GM06990 (cell line): ENCODE measurements at regions not wholly inside any gene's neighbourhood (a gene's known extent, or its start where the extent isn't known, plus 50 kb on each side); places are given as distances from the start of the nearest gene placed in this dataset.

ENCODE experiments used
- DNase-seq: peaks from one replicate; pipeline ENCODE4 v3.0.0-alpha.2; 2011; ENCODE audit not compliant: insufficient read length; ENCODE audit errors: extremely low read depth
- H3K27me3 ChIP-seq: replicated peaks from 2 replicates; pipeline ENCODE4 v1.6.0; 2011; ENCODE audit warnings: low read length; ENCODE audit not compliant: control insufficient read depth, insufficient read depth
- H3K36me3 ChIP-seq: 2 replicates; pipeline ENCODE4 v1.5.1; 2011; ENCODE audit warnings: low read length; ENCODE audit not compliant: control insufficient read depth, insufficient read depth
- H3K4me3 ChIP-seq: replicated peaks from 2 replicates; pipeline ENCODE4 v1.5.1; 2011; ENCODE audit warnings: low read depth, mild to moderate bottlenecking, control low read depth, low read length
- CTCF ChIP-seq: IDR thresholded peaks from 2 replicates; pipeline ENCODE4 v1.5.1; 2011; ENCODE audit warnings: low read length, control low read depth, mild to moderate bottlenecking, inconsistent platforms; ENCODE audit not compliant: insufficient read depth, poor library complexity, severe bottlenecking

DNA sequence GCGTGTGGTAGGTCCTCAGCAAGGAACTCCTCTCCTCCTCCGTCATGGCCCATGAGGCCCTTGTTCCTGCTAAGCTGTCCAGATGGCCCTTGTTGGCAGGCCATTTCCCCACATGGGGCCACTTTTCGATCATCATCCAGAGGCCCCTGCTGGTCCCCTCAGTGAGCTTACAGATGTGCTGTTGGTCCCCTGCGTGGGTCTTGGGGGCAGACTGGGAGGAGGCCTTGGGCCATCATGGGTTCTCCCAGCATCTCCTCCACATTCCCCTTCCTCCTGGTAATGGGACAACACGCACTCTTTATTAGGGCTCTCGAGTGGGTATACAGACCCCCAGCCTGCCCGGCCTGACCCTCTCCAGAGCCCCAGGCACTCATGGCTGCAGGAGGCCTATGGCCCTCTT, 114.7 kb downstream of the BEGAIN start:
- no peak for TF ChIP-seq CTCF
- no peak overlapping the region for H3K4me3 ChIP-seq
- H3K27me3 ChIP-seq, result no peaks in the 10 kb centered on the region
- no peaks in the 10 kb centered on the region for H3K36me3 ChIP-seq
- no peak for DNase-seq

DNA sequence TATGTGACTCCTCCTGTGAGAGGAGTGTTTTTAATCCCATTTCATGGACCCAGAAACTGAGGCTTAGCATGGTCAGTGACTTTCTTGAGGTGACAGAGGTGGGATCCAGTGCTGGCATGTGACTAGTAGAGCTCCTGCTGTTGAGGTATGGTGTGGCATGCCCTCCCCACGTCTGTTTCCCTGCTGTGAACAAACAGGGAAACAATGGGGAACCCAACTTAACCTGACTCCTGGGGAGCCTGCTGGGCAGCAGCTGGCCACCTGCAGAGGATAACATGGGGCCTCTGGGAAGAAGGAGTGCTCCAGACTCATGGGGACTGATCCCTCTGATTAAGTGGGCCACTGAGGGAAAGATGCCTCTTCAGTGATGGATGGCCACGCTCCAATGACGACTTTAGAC, 114.0 kb downstream of the BEGAIN start:
- H3K4me3 ChIP-seq, result no peak overlapping the region
- H3K27me3 ChIP-seq, result no peaks in the 10 kb centered on the region
- DNase-seq, result no peak
- no peak for TF ChIP-seq CTCF
- H3K36me3 ChIP-seq, result no peaks in the 10 kb centered on the region

DNA sequence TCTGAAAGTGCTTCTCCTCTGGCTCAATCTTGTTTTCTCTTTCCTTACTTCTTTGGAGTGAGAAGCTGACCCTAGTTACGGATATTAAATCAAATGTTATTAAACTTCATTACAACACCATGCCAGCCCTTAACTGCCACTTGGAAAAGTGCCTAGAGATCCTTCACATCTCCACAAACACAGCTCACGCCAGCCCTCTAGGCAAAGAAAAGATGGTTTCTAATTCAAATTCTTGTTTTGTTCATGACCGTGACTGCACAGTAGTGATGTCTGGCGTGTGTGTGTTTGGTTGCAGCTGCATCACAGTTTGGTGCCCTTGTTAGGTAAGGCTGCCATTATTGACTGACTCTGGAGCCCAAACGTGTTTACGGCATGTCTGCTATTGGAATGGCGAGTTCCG, 113.0 kb downstream of the BEGAIN start:
- H3K36me3 ChIP-seq, result no peaks in the 10 kb centered on the region
- TF ChIP-seq CTCF, result no peak
- H3K27me3 ChIP-seq, result no peaks in the 10 kb centered on the region
- DNase-seq, result no peak
- no peak overlapping the region for H3K4me3 ChIP-seq

- H3K36me3 ChIP-seq, result no peaks in the 10 kb centered on the region
- no peak overlapping the region for H3K4me3 ChIP-seq
- no peak for DNase-seq
- TF ChIP-seq CTCF, result no peak
- H3K27me3 ChIP-seq, result no peaks in the 10 kb centered on the region
Measured at GRCh38 chr14:100475268-100475667, 111.9 kb downstream of the BEGAIN start.

GRCh38 chr14:100476012-100476822, 111.0 kb downstream of the BEGAIN start:
- Histone ChIP-seq H3K27me3 (no peaks in the 10 kb centered on the region), H3K36me3 (no peaks in the 10 kb centered on the region), H3K4me3 (no peak overlapping the region)
- TF ChIP-seq CTCF, result no peak
- DNase-seq, result no peak
